Loucy (cell line): ENCODE measurements at regions not wholly inside any gene's neighbourhood (a gene's known extent, or its start where the extent isn't known, plus 50 kb on each side); places are given as distances from the start of the nearest gene placed in this dataset.

Source experiments
- H2AFZ ChIP-seq: fragments of 200-600 bp; sonication (generic); 2 replicates; pipeline ENCODE4 v1.6.0; 2016; ENCODE audit warnings: antibody characterized with exemption, mild to moderate bottlenecking, low read length, moderate library complexity
- H3F3A ChIP-seq: fragments of 200-600 bp; 2 replicates; pipeline ENCODE4 v1.6.0; 2016; ENCODE audit warnings: antibody characterized with exemption, low read depth, mild to moderate bottlenecking
- H3K27me3 ChIP-seq: fragments of 200-600 bp; sonication (generic); 2 replicates; pipeline ENCODE4 v1.6.1; 2014; ENCODE audit warnings: low read length, mild to moderate bottlenecking; ENCODE audit not compliant: insufficient read depth, poor library complexity, severe bottlenecking
- H3K36me3 ChIP-seq: fragments of 200-600 bp; sonication (generic); 2 replicates; pipeline ENCODE4 v1.6.1; 2016; ENCODE audit warnings: low read length; ENCODE audit not compliant: insufficient read depth
- H3K4me1 ChIP-seq: fragments of 200-600 bp; sonication (generic); 2 replicates; pipeline ENCODE4 v1.5.1; 2014; ENCODE audit warnings: low read length, mild to moderate bottlenecking; ENCODE audit not compliant: insufficient read depth, poor library complexity, severe bottlenecking
- H3K4me2 ChIP-seq: fragments of 200-600 bp; sonication (generic); 2 replicates; pipeline ENCODE4 v1.6.0; 2014; ENCODE audit warnings: antibody characterized with exemption, low read length, low read depth, mild to moderate bottlenecking; ENCODE audit not compliant: poor library complexity, severe bottlenecking
- H3K4me3 ChIP-seq: fragments of 200-600 bp; sonication (generic); 2 replicates; pipeline ENCODE4 v1.5.1; 2014; ENCODE audit warnings: low read length, mild to moderate bottlenecking, mixed read lengths; ENCODE audit not compliant: poor library complexity, severe bottlenecking
- H3K79me2 ChIP-seq: fragments of 200-600 bp; sonication (generic); 2 replicates; pipeline ENCODE4 v1.6.1; 2014; ENCODE audit warnings: low read length; ENCODE audit not compliant: insufficient read depth
- H3K9ac ChIP-seq: fragments of 200-600 bp; sonication (generic); 2 replicates; pipeline ENCODE4 v1.6.0; 2014; ENCODE audit warnings: mild to moderate bottlenecking, low read depth, low read length, moderate library complexity; ENCODE audit not compliant: poor library complexity, severe bottlenecking
- H3K9me2 ChIP-seq: fragments of 200-600 bp; sonication (generic); replicated peaks from 2 replicates; pipeline ENCODE4 v1.6.1; 2016; ENCODE audit warnings: low read depth, low read length, mixed read lengths
- H3K9me3 ChIP-seq: fragments of 200-600 bp; sonication (generic); 2 replicates; pipeline ENCODE4 v1.6.1; 2014; ENCODE audit warnings: mild to moderate bottlenecking, antibody characterized with exemption, low read length, low read depth; ENCODE audit not compliant: insufficient read depth
- H4K20me1 ChIP-seq: fragments of 200-600 bp; sonication (generic); 2 replicates; pipeline ENCODE4 v1.6.0; 2014; ENCODE audit warnings: antibody characterized with exemption, low read length, mild to moderate bottlenecking; ENCODE audit not compliant: insufficient read depth, poor library complexity, severe bottlenecking
- CTCF ChIP-seq: fragments of 200-600 bp; sonication (generic); conservative IDR thresholded peaks from 2 replicates; pipeline ENCODE4 v1.5.1; 2014; ENCODE audit warnings: mild to moderate bottlenecking, antibody characterized with exemption, low read length
- EZH2phosphoT487 ChIP-seq: fragments of 200-600 bp; IDR thresholded peaks from 2 replicates; pipeline ENCODE4 v1.6.1; 2018; ENCODE audit warnings: antibody characterized with exemption, mild to moderate bottlenecking, moderate library complexity, borderline replicate concordance

- H3K79me2 ChIP-seq: no peaks in the 10 kb centered on the region
- no peaks in the 10 kb centered on the region for H3K9me3 ChIP-seq
- TF ChIP-seq CTCF: no peak
- no peak for TF ChIP-seq EZH2phosphoT487
- H3F3A ChIP-seq: no peaks in the 10 kb centered on the region
- no peaks in the 10 kb centered on the region for H3K27me3 ChIP-seq
- no peak overlapping the region for H3K4me2 ChIP-seq
- no peak overlapping the region for H3K9ac ChIP-seq
- no peak overlapping the region for H2AFZ ChIP-seq
- no peaks in the 10 kb centered on the region for H4K20me1 ChIP-seq
- no peaks in the 10 kb centered on the region for H3K36me3 ChIP-seq
- H3K9me2 ChIP-seq: no peaks in the 10 kb centered on the region
- H3K4me3 ChIP-seq: no peak overlapping the region
- no peaks in the 10 kb centered on the region for H3K4me1 ChIP-seq
Observed at GRCh38 chr17:73851091-73851490, 206.8 kb upstream of the SDK2 start.

DNA sequence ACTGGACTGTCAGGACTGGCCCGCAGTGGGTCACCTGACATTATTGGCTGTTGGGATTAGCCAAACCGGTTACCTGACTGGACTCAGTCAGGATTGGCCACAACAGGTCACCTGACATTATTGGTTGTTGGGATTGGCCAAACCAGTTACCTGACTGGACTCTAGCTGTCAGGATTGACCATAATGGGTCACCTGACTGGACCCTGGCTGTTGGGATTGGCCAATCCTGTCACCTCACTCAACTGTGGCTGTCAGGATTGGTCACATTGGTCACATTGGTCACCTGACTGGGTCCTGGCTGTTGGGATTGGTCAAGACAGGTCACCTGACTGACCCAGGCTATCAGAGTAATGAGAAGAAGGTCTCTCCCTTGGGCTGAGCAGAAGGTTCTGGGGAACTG is 207.7 kb upstream of the SDK2 start:
- Histone ChIP-seq H3K36me3 (no peaks in the 10 kb centered on the region), H4K20me1 (no peaks in the 10 kb centered on the region), H3K79me2 (no peaks in the 10 kb centered on the region), H3K4me2 (no peak overlapping the region), H2AFZ (no peak overlapping the region), H3K9ac (no peak overlapping the region), H3K9me2 (no peaks in the 10 kb centered on the region), H3K4me1 (no peaks in the 10 kb centered on the region), H3K27me3 (no peaks in the 10 kb centered on the region), H3F3A (no peaks in the 10 kb centered on the region), H3K4me3 (no peak overlapping the region), H3K9me3 (no peaks in the 10 kb centered on the region)
- TF ChIP-seq EZH2phosphoT487 (no peak), CTCF (no peak)

DNA sequence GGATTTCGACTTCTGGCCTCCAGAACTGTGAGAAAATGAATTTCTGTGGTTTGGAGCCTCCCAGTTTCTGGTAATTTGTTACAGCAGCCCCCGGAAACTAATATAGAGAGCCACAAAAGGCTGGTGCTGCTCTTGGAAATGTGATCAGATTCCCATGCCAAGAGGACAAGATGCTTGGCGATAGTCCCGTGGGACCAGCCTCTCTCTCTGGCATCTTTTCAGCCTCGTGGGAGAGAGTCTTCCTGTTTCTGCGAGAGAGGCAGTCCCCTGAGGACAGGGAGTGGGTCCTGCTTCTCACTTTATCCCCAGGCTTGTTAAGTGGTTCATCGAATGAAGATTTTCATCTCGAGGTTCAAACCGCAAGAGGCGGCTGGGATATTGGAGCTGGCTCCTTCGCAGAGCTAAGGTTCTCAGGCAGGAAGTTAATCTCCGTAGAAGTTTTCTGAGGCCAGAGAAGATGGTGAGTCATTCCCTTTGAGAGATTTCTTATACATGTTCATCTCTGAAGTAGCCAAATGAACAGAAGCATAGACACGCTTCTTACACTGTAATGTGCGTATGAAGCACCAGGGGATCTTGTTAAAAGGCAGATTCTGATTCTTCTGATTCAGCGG is 211.6 kb upstream of the SDK2 start:
- Histone ChIP-seq H3K4me1 (no peaks in the 10 kb centered on the region), H3K4me3 (no peak overlapping the region), H3K79me2 (no peaks in the 10 kb centered on the region), H3F3A (no peaks in the 10 kb centered on the region), H2AFZ (no peak overlapping the region), H3K36me3 (no peaks in the 10 kb centered on the region), H3K27me3 (no peaks in the 10 kb centered on the region), H3K4me2 (no peak overlapping the region), H3K9me2 (no peaks in the 10 kb centered on the region), H3K9ac (no peak overlapping the region), H3K9me3 (no peaks in the 10 kb centered on the region), H4K20me1 (no peaks in the 10 kb centered on the region)
- TF ChIP-seq EZH2phosphoT487 (no peak), CTCF (no peak)
